WTC11 (cell line): ENCODE measurements at regions not wholly inside any gene's neighbourhood (a gene's known extent, or its start where the extent isn't known, plus 50 kb on each side); places are given as distances from the start of the nearest gene placed in this dataset.

ENCODE experiments used
- ATAC-seq: fragments of 200-7000 bp; cut with Tn5 transposase; 2 replicates; pipeline ENCODE4 v1.10.0; 2021; ENCODE audit warnings: mild to moderate bottlenecking, moderate library complexity
- CTCF ChIA-PET: fragments of 300-600 bp; sonication (Branson Sonifier 250); formaldehyde crosslinking; loops from one replicate; lab custom pipeline; 2021; ENCODE audit warnings: antibody characterized with exemption; lab: Charles Lee
- POLR2A ChIA-PET: fragments of 350-600 bp; sonication (Branson Sonifier 250); formaldehyde crosslinking; loops from one replicate; lab custom pipeline; 2021; ENCODE audit warnings: antibody characterized with exemption; lab: Charles Lee
- DNase-seq: peaks from one replicate; pipeline ENCODE4 v3.0.0; 2021; ENCODE audit warnings: low spot score
- H3K27ac Mint-ChIP-seq: 2 replicates; pipeline ENCODE4 v1.8.0; 2021; ENCODE audit warnings: mixed read lengths
- H3K27me3 Mint-ChIP-seq: 2 replicates; pipeline ENCODE4 v1.8.0; 2021; ENCODE audit warnings: low read depth, mild to moderate bottlenecking, moderate library complexity, mixed read lengths
- H3K36me3 Mint-ChIP-seq: 2 replicates; pipeline ENCODE4 v1.8.0; 2021; ENCODE audit warnings: mixed read lengths
- H3K4me1 Mint-ChIP-seq: 2 replicates; pipeline ENCODE4 v1.8.0; 2022; ENCODE audit warnings: mixed read lengths
- H3K4me3 Mint-ChIP-seq: 2 replicates; pipeline ENCODE4 v1.8.0; 2021; ENCODE audit warnings: mild to moderate bottlenecking, moderate library complexity, mixed read lengths
- H3K9me3 Mint-ChIP-seq: 2 replicates; pipeline ENCODE4 v1.8.0; 2021; ENCODE audit warnings: mixed read lengths
- ATF1 ChIP-seq: sonication (generic); formaldehyde crosslinking; IDR thresholded peaks from 2 replicates; pipeline ENCODE4 v1.8.1; 2023; ENCODE audit warnings: mild to moderate bottlenecking, moderate library complexity, missing genetic modification reagents
- ATF2 ChIP-seq: sonication (generic); formaldehyde crosslinking; IDR thresholded peaks from 2 replicates; pipeline ENCODE4 v1.8.1; 2022; ENCODE audit warnings: low read depth, missing genetic modification reagents, borderline replicate concordance
- ATF3 ChIP-seq: sonication (generic); formaldehyde crosslinking; conservative IDR thresholded peaks from 2 replicates; pipeline ENCODE4 v1.8.1; 2022; ENCODE audit warnings: mild to moderate bottlenecking, missing genetic modification reagents
- CREB1 ChIP-seq: sonication (generic); formaldehyde crosslinking; IDR thresholded peaks from 2 replicates; pipeline ENCODE4 v1.8.0; 2023; ENCODE audit warnings: mild to moderate bottlenecking, missing genetic modification reagents
- E2F4 ChIP-seq: sonication (generic); formaldehyde crosslinking; IDR thresholded peaks from 2 replicates; pipeline ENCODE4 v1.8.1; 2022; ENCODE audit warnings: low read depth, mild to moderate bottlenecking, moderate library complexity, missing genetic modification reagents, borderline replicate concordance
- EMX1 ChIP-seq: fragments of 250-450 bp; sonication (Bioruptor Pico); IDR thresholded peaks from 2 replicates; pipeline ENCODE4 v1.8.0; 2021; ENCODE audit warnings: mild to moderate bottlenecking
- GABPB1 ChIP-seq: sonication (generic); formaldehyde crosslinking; IDR thresholded peaks from 2 replicates; pipeline ENCODE4 v1.8.1; 2023; ENCODE audit warnings: mild to moderate bottlenecking, missing genetic modification reagents
- GTF2I ChIP-seq: fragments of 250-450 bp; sonication (Bioruptor Pico); conservative IDR thresholded peaks from 2 replicates; pipeline ENCODE4 v1.4.0; 2021; ENCODE audit warnings: mild to moderate bottlenecking
- HMGA2 ChIP-seq: fragments of 250-450 bp; sonication (Bioruptor Pico); IDR thresholded peaks from 2 replicates; pipeline ENCODE4 v1.4.0; 2021; ENCODE audit warnings: mild to moderate bottlenecking, moderate library complexity
- MXD4 ChIP-seq: fragments of 250-450 bp; sonication (Bioruptor Pico); IDR thresholded peaks from 2 replicates; pipeline ENCODE4 v1.8.0; 2021; ENCODE audit warnings: mild to moderate bottlenecking, moderate library complexity, borderline replicate concordance
- MYBL2 ChIP-seq: sonication (generic); formaldehyde crosslinking; IDR thresholded peaks from 2 replicates; pipeline ENCODE4 v1.8.1; 2023; ENCODE audit warnings: mild to moderate bottlenecking, moderate library complexity, missing genetic modification reagents
- NR3C1 ChIP-seq: sonication (generic); formaldehyde crosslinking; conservative IDR thresholded peaks from 2 replicates; pipeline ENCODE4 v1.8.1; 2023; ENCODE audit warnings: low read depth, mild to moderate bottlenecking, missing genetic modification reagents
- PRRX2 ChIP-seq: fragments of 250-450 bp; sonication (Bioruptor Pico); IDR thresholded peaks from 2 replicates; pipeline ENCODE4 v1.8.0; 2021; ENCODE audit warnings: mild to moderate bottlenecking
- RORB ChIP-seq: fragments of 250-450 bp; sonication (Bioruptor Pico); IDR thresholded peaks from 2 replicates; pipeline ENCODE4 v1.9.0; 2021; ENCODE audit warnings: mild to moderate bottlenecking
- SP1 ChIP-seq: sonication (generic); formaldehyde crosslinking; conservative IDR thresholded peaks from 2 replicates; pipeline ENCODE4 v1.8.1; 2022; ENCODE audit warnings: missing genetic modification reagents
- TEAD1 ChIP-seq: sonication (generic); formaldehyde crosslinking; IDR thresholded peaks from 2 replicates; pipeline ENCODE4 v1.8.0; 2022; ENCODE audit warnings: mild to moderate bottlenecking, missing genetic modification reagents
- TP53 ChIP-seq: sonication (generic); formaldehyde crosslinking; IDR thresholded peaks from 2 replicates; pipeline ENCODE4 v1.8.1; 2023; ENCODE audit warnings: mild to moderate bottlenecking, missing genetic modification reagents
- USF1 ChIP-seq: sonication (generic); formaldehyde crosslinking; IDR thresholded peaks from 2 replicates; pipeline ENCODE4 v1.8.0; 2022; ENCODE audit warnings: mild to moderate bottlenecking, missing genetic modification reagents
- USF2 ChIP-seq: sonication (generic); formaldehyde crosslinking; IDR thresholded peaks from 2 replicates; pipeline ENCODE4 v1.8.1; 2023; ENCODE audit warnings: mild to moderate bottlenecking, missing genetic modification reagents, moderate library complexity
- ZBTB43 ChIP-seq: sonication (generic); formaldehyde crosslinking; IDR thresholded peaks from 2 replicates; pipeline ENCODE4 v1.8.1; 2023; ENCODE audit warnings: mild to moderate bottlenecking, missing genetic modification reagents
- ZNF138 ChIP-seq: sonication (generic); formaldehyde crosslinking; conservative IDR thresholded peaks from 2 replicates; pipeline ENCODE4 v1.8.1; 2022; ENCODE audit warnings: mild to moderate bottlenecking, moderate library complexity, missing genetic modification reagents
- ZNF219 ChIP-seq: sonication (generic); formaldehyde crosslinking; IDR thresholded peaks from 2 replicates; pipeline ENCODE4 v1.8.0; 2023; ENCODE audit warnings: missing genetic modification reagents, mild to moderate bottlenecking, borderline replicate concordance
- ZNF263 ChIP-seq: sonication (generic); formaldehyde crosslinking; IDR thresholded peaks from 2 replicates; pipeline ENCODE4 v1.8.1; 2022; ENCODE audit warnings: low read depth, mild to moderate bottlenecking, moderate library complexity, missing genetic modification reagents
- ZNF532 ChIP-seq: fragments of 250-450 bp; sonication (Bioruptor Pico); IDR thresholded peaks from 2 replicates; pipeline ENCODE4 v1.9.0; 2021; ENCODE audit warnings: mild to moderate bottlenecking, borderline replicate concordance

- ATAC-seq = no peak
- Mint-ChIP-seq H3K9me3 (peaks cover 9% of the 10 kb centered on the region; the same call in 1 of the 2 replicates), H3K27ac (no peak overlapping the region), H3K27me3 (peaks cover 21% of the 10 kb centered on the region), H3K4me3 (no peak overlapping the region), H3K4me1 (peaks cover 19% of the 10 kb centered on the region), H3K36me3 (no peaks in the 10 kb centered on the region)
- CTCF ChIA-PET = interaction anchor here (0.6 to 2.0 kb wide), 61 partner anchors 9 to 629 kb away, joined by 3 to 104 read pairs (median 5); partner anchors contain the start of gene KIAA1614
- POLR2A ChIA-PET = interaction anchor here (0.5 to 1.1 kb wide), 4 partner anchors 9 to 236 kb away, joined by 3 to 5 read pairs (median 3); no protein-coding TSS in a partner anchor
- no peak for DNase-seq
- TF ChIP-seq SP1 (CRISPR knock-in tag) (no peak), MXD4 (CRISPR knock-in tag) (no peak), MYBL2 (CRISPR knock-in tag) (no peak), CREB1 (CRISPR knock-in tag) (no peak), PRRX2 (CRISPR knock-in tag) (no peak), EMX1 (CRISPR knock-in tag) (no peak), ZNF263 (CRISPR knock-in tag) (no peak), ZNF219 (CRISPR knock-in tag) (no peak), USF2 (no peak)
Measured at GRCh38 chr1:181425566-181425965, 57.8 kb upstream of the CACNA1E start.

- DNase-seq (no peak), ATAC-seq (no peak)
- Mint-ChIP-seq H3K4me3 (no peak overlapping the region), H3K9me3 (peaks cover 9% of the 10 kb centered on the region; the same call in 1 of the 2 replicates), H3K27me3 (peaks cover 19% of the 10 kb centered on the region), H3K27ac (no peak overlapping the region), H3K36me3 (no peaks in the 10 kb centered on the region), H3K4me1 (peaks cover 14% of the 10 kb centered on the region)
- POLR2A ChIA-PET = no interaction called here
- no peak for TF ChIP-seq RORB (CRISPR knock-in tag)
- no peak for TF ChIP-seq ATF3 (CRISPR knock-in tag)
- no peak for TF ChIP-seq NR3C1 (CRISPR knock-in tag)
- no peak for TF ChIP-seq TP53 (CRISPR knock-in tag)
- no peak for TF ChIP-seq ZBTB43 (CRISPR knock-in tag)
- TF ChIP-seq ZNF138 = no peak
- TF ChIP-seq ZNF532 = no peak
- TF ChIP-seq E2F4 = no peak
- TF ChIP-seq ATF1 (CRISPR knock-in tag) = no peak
- no peak for TF ChIP-seq GABPB1 (CRISPR knock-in tag)
- no peak for TF ChIP-seq ATF2
- no peak for TF ChIP-seq HMGA2
- no peak for TF ChIP-seq ZNF263 (CRISPR knock-in tag)
- TF ChIP-seq USF1 (CRISPR knock-in tag) = no peak
- no peak for TF ChIP-seq GTF2I (CRISPR knock-in tag)
- no peak for TF ChIP-seq TEAD1 (CRISPR knock-in tag)
- CTCF ChIA-PET = interaction anchor here (1.0 to 4.2 kb wide), 3 partner anchors 240 to 548 kb away, joined by 3 to 27 read pairs (median 5); no protein-coding TSS in a partner anchor
Measured at GRCh38 chr1:181429462-181429861, 53.9 kb upstream of the CACNA1E start.
